ENCODE measurements at regions not wholly inside any gene's neighbourhood (a gene's known extent, or its start where the extent isn't known, plus 50 kb on each side); places are given as distances from the start of the nearest gene placed in this dataset.
"Not testable (repeated sequence)": the region's sequence is repeated elsewhere in the genome, so short reads cannot be mapped to it uniquely, and the experiment has no call there.

GRCh38 chr2:83368916-83369315 lies 1090.2 kb downstream of the SUCLG1 start:
- Histone ChIP-seq H3K27me3 (no peaks in the 10 kb centered on the region), H3K9me3 (no peaks in the 10 kb centered on the region), H3K27ac (no peak overlapping the region), H3K4me1 (no peaks in the 10 kb centered on the region), H3K4me3 (no peak overlapping the region), H3K36me3 (no peaks in the 10 kb centered on the region)
- TF ChIP-seq, protein P1, sequence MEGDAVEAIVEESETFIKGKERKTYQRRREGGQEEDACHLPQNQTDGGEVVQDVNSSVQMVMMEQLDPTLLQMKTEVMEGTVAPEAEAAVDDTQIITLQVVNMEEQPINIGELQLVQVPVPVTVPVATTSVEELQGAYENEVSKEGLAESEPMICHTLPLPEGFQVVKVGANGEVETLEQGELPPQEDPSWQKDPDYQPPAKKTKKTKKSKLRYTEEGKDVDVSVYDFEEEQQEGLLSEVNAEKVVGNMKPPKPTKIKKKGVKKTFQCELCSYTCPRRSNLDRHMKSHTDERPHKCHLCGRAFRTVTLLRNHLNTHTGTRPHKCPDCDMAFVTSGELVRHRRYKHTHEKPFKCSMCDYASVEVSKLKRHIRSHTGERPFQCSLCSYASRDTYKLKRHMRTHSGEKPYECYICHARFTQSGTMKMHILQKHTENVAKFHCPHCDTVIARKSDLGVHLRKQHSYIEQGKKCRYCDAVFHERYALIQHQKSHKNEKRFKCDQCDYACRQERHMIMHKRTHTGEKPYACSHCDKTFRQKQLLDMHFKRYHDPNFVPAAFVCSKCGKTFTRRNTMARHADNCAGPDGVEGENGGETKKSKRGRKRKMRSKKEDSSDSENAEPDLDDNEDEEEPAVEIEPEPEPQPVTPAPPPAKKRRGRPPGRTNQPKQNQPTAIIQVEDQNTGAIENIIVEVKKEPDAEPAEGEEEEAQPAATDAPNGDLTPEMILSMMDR (IDR thresholded peaks at IDR 0.05): no peak
- FAIRE-seq (no peak), ATAC-seq (no peak), DNase-seq (no peak)
- intact Hi-C loops (cut with DNase I): no loop called here
- 68 to 88% methylated on average over 3 of the region's 3 CpGs for WGBS, 2 donors

- FAIRE-seq (no peak), ATAC-seq (no peak), DNase-seq (no peak)
- TF ChIP-seq, protein P1 (IDR thresholded peaks at IDR 0.05): no peak
- H3K27ac ChIP-seq: no peak overlapping the region
- intact Hi-C loops (cut with DNase I): no loop called here
- no peak overlapping the region for H3K4me3 ChIP-seq
- H3K27me3 ChIP-seq: no peaks in the 10 kb centered on the region
- H3K9me3 ChIP-seq: no peaks in the 10 kb centered on the region
- no peaks in the 10 kb centered on the region for H3K36me3 ChIP-seq
- WGBS, 2 donors: 56 to 71% methylated on average over 2 of the region's 2 CpGs
- no peaks in the 10 kb centered on the region for H3K4me1 ChIP-seq
Measured at GRCh38 chr2:83368461-83368860, 1090.6 kb downstream of the SUCLG1 start.

DNA sequence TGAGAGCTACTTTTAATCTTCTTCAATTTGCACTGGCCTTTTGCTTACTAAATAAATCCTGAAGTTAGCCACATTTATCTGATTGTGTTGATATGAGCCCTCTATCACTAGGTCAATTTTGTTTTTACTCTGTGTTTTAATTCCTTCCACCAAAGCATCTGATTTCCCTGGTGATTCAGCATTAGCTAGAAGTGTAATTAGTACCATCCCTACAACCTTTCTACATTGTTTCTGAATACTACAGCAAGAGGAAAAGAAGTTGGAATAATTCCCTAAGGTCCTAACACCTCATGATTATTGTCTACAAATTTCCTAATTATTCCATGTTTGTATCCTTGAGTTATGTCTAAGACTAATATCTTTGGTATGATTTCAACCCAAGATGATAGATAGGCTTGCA lies 1093.6 kb downstream of the SUCLG1 start:
- no peaks in the 10 kb centered on the region for H3K27me3 ChIP-seq
- intact Hi-C loops (cut with DNase I): no loop called here
- no peaks in the 10 kb centered on the region for H3K9me3 ChIP-seq
- no peak for DNase-seq
- no peak for ATAC-seq
- no peak for FAIRE-seq
- TF ChIP-seq, protein P1 (IDR thresholded peaks at IDR 0.05): no peak
- H3K4me3 ChIP-seq: no peak overlapping the region
- H3K27ac ChIP-seq: no peak overlapping the region
- no peaks in the 10 kb centered on the region for H3K4me1 ChIP-seq
- no peaks in the 10 kb centered on the region for H3K36me3 ChIP-seq

- 37 to 48% methylated on average over 2 of the region's 2 CpGs for WGBS, 2 donors
- TF ChIP-seq, protein P1 (IDR thresholded peaks at IDR 0.05): no peak
- no peak for DNase-seq
- Histone ChIP-seq H3K4me1 (no peaks in the 10 kb centered on the region), H3K27me3 (no peaks in the 10 kb centered on the region), H3K27ac (no peak overlapping the region), H3K9me3 (no peaks in the 10 kb centered on the region), H3K36me3 (no peaks in the 10 kb centered on the region), H3K4me3 (no peak overlapping the region)
- no peak for ATAC-seq
- no peak for FAIRE-seq
- intact Hi-C loops (cut with DNase I): no loop called here
Measured at GRCh38 chr2:83364264-83364663, 1094.8 kb downstream of the SUCLG1 start.

DNA sequence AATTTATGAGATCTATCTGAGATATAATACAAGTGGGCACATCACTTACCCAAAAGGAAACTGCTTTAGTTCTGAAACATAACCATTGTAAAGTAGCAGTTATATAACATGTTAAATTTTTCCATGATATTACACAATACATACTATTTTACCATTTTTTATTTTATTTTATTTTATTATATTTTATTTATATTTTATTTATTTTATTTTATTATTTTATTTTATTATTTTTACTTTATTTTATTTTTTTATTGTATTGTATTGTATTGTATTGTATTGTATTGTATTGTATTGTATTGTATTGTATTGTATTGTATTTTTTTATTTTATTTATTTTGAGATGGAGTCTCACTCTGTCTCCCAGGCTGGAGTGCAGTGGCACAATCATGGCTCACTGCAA lies 1095.9 kb downstream of the SUCLG1 start:
- ATAC-seq; H3K27ac ChIP-seq; intact Hi-C loops (cut with DNase I); H3K4me3 ChIP-seq; H3K36me3 ChIP-seq; H3K4me1 ChIP-seq; H3K9me3 ChIP-seq; DNase-seq; H3K27me3 ChIP-seq: not testable (repeated sequence)
- peak; percentile 90 for FAIRE-seq

- Histone ChIP-seq H3K27me3 (no peaks in the 10 kb centered on the region), H3K9me3 (peaks cover 0 to 3% (median 0%) of the 10 kb centered on the region in 4 donors), H3K4me1 (no peaks in the 10 kb centered on the region), H3K4me3 (no peak overlapping the region), H3K36me3 (no peaks in the 10 kb centered on the region), H3K27ac (no peak overlapping the region)
- TF ChIP-seq, protein P1 (IDR thresholded peaks at IDR 0.05): no peak
- 79 to 89% methylated on average over 3 of the region's 3 CpGs for WGBS, 2 donors
- DNase-seq: no peak
- intact Hi-C loops (cut with DNase I): no loop called here
- ATAC-seq: no peak
- no peak for FAIRE-seq
Measured at GRCh38 chr2:83359336-83359735, 1099.7 kb downstream of the SUCLG1 start.

All from pancreas (tissue), 10 donors.